MM.1S (cell line): ENCODE measurements at regions not wholly inside any gene's neighbourhood (a gene's known extent, or its start where the extent isn't known, plus 50 kb on each side); places are given as distances from the start of the nearest gene placed in this dataset.

Experiments used
- EZH2 ChIP-seq: fragments of 300-600 bp; sonication (generic); optimal IDR thresholded peaks from 2 replicates; pipeline ENCODE3; 2017; ENCODE audit warnings: low read depth, mild to moderate bottlenecking, antibody characterized with exemption, low read length, mixed read lengths
- TF ChIP-seq, protein P1 (sequence below): fragments of 300-600 bp; sonication (generic); IDR thresholded peaks from 2 replicates; pipeline ENCODE4 v1.5.1; 2016; ENCODE audit warnings: antibody characterized with exemption, low read length, mixed read lengths

DNA sequence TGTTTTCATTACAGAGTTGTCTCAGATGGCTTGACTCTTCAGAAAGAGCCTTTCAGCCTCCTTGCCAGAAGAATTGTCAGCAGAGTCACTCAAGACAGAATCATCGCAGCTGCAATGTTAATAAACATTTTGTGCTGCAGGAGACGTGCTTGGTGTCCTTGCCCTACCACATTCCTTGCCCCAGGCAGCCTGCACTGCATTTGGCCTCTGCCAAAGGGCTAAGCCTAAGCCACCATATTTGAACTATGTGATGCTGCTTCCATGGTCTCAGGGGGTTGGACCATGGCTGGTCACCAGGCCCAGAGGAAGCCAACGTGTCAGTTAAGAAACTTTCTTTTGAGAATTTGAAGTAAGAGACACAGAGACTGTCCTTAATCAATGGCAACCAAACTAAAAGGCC lies 145.4 kb downstream of the ACTL7B start:
- TF ChIP-seq, protein P1, sequence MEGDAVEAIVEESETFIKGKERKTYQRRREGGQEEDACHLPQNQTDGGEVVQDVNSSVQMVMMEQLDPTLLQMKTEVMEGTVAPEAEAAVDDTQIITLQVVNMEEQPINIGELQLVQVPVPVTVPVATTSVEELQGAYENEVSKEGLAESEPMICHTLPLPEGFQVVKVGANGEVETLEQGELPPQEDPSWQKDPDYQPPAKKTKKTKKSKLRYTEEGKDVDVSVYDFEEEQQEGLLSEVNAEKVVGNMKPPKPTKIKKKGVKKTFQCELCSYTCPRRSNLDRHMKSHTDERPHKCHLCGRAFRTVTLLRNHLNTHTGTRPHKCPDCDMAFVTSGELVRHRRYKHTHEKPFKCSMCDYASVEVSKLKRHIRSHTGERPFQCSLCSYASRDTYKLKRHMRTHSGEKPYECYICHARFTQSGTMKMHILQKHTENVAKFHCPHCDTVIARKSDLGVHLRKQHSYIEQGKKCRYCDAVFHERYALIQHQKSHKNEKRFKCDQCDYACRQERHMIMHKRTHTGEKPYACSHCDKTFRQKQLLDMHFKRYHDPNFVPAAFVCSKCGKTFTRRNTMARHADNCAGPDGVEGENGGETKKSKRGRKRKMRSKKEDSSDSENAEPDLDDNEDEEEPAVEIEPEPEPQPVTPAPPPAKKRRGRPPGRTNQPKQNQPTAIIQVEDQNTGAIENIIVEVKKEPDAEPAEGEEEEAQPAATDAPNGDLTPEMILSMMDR = no peak
- no peak for TF ChIP-seq EZH2
